Tibial artery (tissue), 4 donors: ENCODE measurements at regions not wholly inside any gene's neighbourhood (a gene's known extent, or its start where the extent isn't known, plus 50 kb on each side); places are given as distances from the start of the nearest gene placed in this dataset.

Experiments
- DNase-seq, 2 donors: peaks; one replicate each; pipeline ENCODE4 v3.0.0-alpha.2; 2019
- H3K27ac ChIP-seq, 2 donors: fragments of 200-600 bp; sonication (generic) in 1 of 2; 1 replicate in 1 of 2; 2 replicates in 1 of 2; pipeline ENCODE4 v1.5.1; 2018 to 2019; ENCODE audit warnings: mild to moderate bottlenecking in 1 of 2
- H3K27me3 ChIP-seq, 2 donors: fragments of 200-600 bp; sonication (generic) in 1 of 2; one replicate each; pipeline versions ENCODE4 v1.5.1 to v1.6.0; 2016 to 2019
- H3K36me3 ChIP-seq, 3 donors: fragments of 200-600 bp; sonication (generic) in 2 of 3; one replicate each; pipeline ENCODE4 v1.5.1; 2016 to 2019; ENCODE audit warnings: mild to moderate bottlenecking in 2 of 3
- H3K4me1 ChIP-seq, 4 donors: fragments of 200-600 bp; sonication (generic) in 2 of 4; 1 replicate in 3 of 4; 2 replicates in 1 of 4; pipeline ENCODE4 v1.5.1; 2016 to 2019
- H3K4me3 ChIP-seq, 2 donors: fragments of 200-600 bp; sonication (generic) in 1 of 2; 1 replicate in 1 of 2; 2 replicates in 1 of 2; pipeline ENCODE4 v1.5.1; 2018 to 2019; ENCODE audit warnings: mild to moderate bottlenecking in 2 of 2
- H3K9me3 ChIP-seq, 3 donors: fragments of 200-600 bp; sonication (generic) in 1 of 3; one replicate each; pipeline ENCODE4 v1.5.1; 2016 to 2019
- intact Hi-C: fragments of 100-400 bp; cut with DNase I; formaldehyde crosslinking; loops from one replicate; pipeline ENCODE4 v1.15.0; 2023; ENCODE audit warnings: low total_unique reads
- TF ChIP-seq, protein P1 (sequence below), 2 experiments: fragments of 200-600 bp in 1 of 2; fragments of 450-650 bp in 1 of 2; IDR thresholded peaks; one replicate each; pipeline ENCODE4 v1.5.1; 2017 to 2019; ENCODE audit warnings: antibody characterized with exemption in 2 of 2, mild to moderate bottlenecking in 1 of 2, moderate library complexity in 1 of 2

DNA sequence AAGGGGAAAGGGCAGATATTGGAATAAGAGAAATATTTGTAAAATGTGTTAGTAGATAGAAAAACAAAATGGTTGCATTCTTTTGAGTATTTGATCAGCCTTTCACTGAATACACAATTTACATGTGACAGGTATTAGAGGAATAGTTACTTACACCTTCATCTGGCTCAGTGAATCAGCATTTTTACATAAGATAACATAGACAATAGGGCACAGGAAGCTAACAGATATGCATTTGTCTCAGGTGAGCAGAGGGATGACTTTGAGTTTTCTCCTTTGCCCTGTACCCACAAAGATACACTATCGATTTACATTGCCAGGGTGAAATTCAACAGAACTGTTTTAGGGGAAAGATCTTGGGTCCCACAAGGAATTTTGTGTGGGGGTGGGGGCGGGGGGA, 373.1 kb upstream of the NETO1 start:
- no peak overlapping the region for H3K27ac ChIP-seq
- TF ChIP-seq, protein P1, sequence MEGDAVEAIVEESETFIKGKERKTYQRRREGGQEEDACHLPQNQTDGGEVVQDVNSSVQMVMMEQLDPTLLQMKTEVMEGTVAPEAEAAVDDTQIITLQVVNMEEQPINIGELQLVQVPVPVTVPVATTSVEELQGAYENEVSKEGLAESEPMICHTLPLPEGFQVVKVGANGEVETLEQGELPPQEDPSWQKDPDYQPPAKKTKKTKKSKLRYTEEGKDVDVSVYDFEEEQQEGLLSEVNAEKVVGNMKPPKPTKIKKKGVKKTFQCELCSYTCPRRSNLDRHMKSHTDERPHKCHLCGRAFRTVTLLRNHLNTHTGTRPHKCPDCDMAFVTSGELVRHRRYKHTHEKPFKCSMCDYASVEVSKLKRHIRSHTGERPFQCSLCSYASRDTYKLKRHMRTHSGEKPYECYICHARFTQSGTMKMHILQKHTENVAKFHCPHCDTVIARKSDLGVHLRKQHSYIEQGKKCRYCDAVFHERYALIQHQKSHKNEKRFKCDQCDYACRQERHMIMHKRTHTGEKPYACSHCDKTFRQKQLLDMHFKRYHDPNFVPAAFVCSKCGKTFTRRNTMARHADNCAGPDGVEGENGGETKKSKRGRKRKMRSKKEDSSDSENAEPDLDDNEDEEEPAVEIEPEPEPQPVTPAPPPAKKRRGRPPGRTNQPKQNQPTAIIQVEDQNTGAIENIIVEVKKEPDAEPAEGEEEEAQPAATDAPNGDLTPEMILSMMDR (IDR thresholded peaks at IDR 0.05): no peak
- no peaks in the 10 kb centered on the region for H3K9me3 ChIP-seq
- no peak for DNase-seq
- H3K4me1 ChIP-seq: no peaks in the 10 kb centered on the region
- no peaks in the 10 kb centered on the region for H3K36me3 ChIP-seq
- intact Hi-C loops: no loop called here
- H3K27me3 ChIP-seq: no peaks in the 10 kb centered on the region
- no peak overlapping the region for H3K4me3 ChIP-seq

DNA sequence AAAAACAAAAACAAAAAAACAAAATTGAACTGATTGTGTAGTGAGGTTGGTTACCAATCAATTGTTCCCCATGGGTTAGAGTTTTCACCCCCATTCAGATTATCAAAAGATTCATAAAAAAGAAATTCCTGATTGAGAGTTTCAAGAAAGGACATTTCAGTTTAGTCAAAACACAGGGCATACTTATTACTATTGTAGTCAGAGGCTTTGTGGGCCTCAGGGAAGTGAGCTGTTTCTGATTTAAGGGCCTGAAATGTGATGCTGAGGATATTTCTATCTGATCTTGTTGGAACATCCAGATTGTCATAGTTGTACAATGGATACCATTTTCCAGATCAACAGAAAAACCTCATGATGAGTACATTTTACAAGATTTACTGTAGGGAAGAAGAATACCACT, 368.1 kb upstream of the NETO1 start:
- H3K36me3 ChIP-seq: no peaks in the 10 kb centered on the region
- H3K4me3 ChIP-seq: no peak overlapping the region
- H3K27ac ChIP-seq: no peak overlapping the region
- no peak for DNase-seq
- H3K27me3 ChIP-seq: no peaks in the 10 kb centered on the region
- intact Hi-C loops: no loop called here
- TF ChIP-seq, protein P1 (IDR thresholded peaks at IDR 0.05): no peak
- H3K9me3 ChIP-seq: no peaks in the 10 kb centered on the region
- no peaks in the 10 kb centered on the region for H3K4me1 ChIP-seq

DNA sequence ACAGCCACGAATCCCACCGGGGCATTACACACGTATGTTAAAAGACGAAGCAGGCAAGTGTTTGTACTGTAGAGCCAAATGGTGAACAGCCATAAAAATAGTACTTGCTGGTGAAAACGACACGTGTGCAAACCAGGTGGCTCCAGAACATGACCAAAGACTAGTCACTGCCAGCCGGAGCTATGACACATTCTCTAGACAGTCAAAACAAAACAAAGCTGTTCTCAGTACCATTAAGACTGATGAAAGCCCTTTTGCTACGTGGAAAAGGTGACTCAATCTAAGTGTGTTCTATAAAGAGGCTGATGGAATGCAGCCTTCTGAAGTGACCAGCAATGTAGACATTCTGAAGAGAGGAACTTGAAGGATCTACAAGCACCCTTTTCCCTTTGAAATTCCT, 367.7 kb upstream of the NETO1 start:
- Histone ChIP-seq H3K4me3 (no peak overlapping the region), H3K36me3 (no peaks in the 10 kb centered on the region), H3K4me1 (no peaks in the 10 kb centered on the region), H3K27me3 (no peaks in the 10 kb centered on the region), H3K9me3 (no peaks in the 10 kb centered on the region), H3K27ac (no peak overlapping the region)
- TF ChIP-seq, protein P1 (IDR thresholded peaks at IDR 0.05): no peak
- intact Hi-C loops: no loop called here
- DNase-seq: no peak

DNA sequence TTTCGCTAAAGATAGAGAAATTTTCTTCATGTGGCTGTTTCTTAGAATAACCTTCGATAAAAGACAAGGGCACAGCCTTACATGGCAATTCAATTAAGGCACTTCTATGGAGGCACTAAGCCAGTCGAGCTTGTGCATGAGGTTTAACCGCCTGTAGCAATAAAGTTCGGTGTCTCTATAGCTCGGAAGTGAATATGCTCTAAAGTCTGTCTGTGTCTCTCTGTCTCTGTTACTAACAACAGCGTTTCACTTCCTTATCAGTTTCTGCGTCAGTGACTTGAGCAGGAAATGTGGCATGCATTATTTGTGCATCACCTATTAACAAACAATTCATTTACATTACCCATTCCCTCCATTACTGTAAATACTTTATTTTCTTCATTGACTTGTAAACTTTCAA, 365.1 kb upstream of the NETO1 start:
- no peaks in the 10 kb centered on the region for H3K9me3 ChIP-seq
- intact Hi-C loops: no loop called here
- no peaks in the 10 kb centered on the region for H3K36me3 ChIP-seq
- no peak overlapping the region for H3K27ac ChIP-seq
- H3K4me3 ChIP-seq: no peak overlapping the region
- H3K27me3 ChIP-seq: no peaks in the 10 kb centered on the region
- DNase-seq: no peak
- H3K4me1 ChIP-seq: no peaks in the 10 kb centered on the region
- TF ChIP-seq, protein P1 (IDR thresholded peaks at IDR 0.05): no peak

DNA sequence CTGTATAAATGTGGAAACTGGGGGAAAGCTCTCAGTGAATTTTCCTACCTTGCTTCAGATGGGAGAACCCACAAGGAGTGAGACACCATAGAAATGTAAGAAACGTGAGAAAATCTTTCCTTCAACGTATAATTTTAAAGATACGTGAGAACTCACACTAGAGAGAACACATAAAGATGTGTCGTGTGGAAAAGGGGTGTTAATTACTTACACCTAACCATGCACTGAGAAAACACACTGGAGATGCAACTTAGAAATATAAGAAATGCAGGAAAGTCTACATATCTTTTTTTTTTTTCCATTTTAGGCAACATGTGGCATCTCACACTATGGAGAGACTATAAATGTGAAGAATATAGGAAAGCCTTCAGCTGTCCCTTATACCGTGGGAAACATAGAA, 352.9 kb upstream of the NETO1 start:
- Histone ChIP-seq H3K4me1 (no peaks in the 10 kb centered on the region), H3K4me3 (no peak overlapping the region), H3K27ac (no peak overlapping the region), H3K27me3 (no peaks in the 10 kb centered on the region), H3K36me3 (no peaks in the 10 kb centered on the region), H3K9me3 (peaks cover 0 to 21% (median 0%) of the 10 kb centered on the region in 3 donors)
- TF ChIP-seq, protein P1 (IDR thresholded peaks at IDR 0.05): no peak
- intact Hi-C loops: no loop called here
- no peak for DNase-seq

DNA sequence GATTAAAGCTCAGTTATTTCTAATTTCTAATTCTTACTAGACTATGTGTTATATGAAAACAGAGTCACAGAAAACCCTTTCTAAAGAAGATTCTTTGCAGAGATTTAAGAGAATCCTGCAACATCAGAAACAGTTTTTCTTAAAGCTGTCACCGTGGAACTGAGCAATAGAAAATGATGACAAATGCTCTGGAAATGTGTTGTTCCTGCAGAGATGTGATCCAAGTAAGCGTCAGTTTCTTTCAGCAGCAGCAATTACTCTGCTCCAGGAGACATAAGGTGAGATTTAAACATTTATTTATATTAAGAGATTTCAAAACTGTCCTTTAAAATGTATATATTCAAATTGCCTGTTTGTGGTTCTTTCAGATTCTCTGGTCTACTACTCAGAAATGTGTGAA, 350.5 kb upstream of the NETO1 start:
- intact Hi-C loops: no loop called here
- TF ChIP-seq, protein P1 (IDR thresholded peaks at IDR 0.05): no peak
- no peaks in the 10 kb centered on the region for H3K36me3 ChIP-seq
- peaks cover 0 to 21% (median 0%) of the 10 kb centered on the region in 3 donors for H3K9me3 ChIP-seq
- H3K4me3 ChIP-seq: no peak overlapping the region
- no peak for DNase-seq
- no peaks in the 10 kb centered on the region for H3K27me3 ChIP-seq
- H3K4me1 ChIP-seq: no peaks in the 10 kb centered on the region
- H3K27ac ChIP-seq: no peak overlapping the region
